ENCODE measurements at regions not wholly inside any gene's neighbourhood (a gene's known extent, or its start where the extent isn't known, plus 50 kb on each side); places are given as distances from the start of the nearest gene placed in this dataset.

- Histone ChIP-seq H3K4me3 (no peak overlapping the region), H4K20me1 (replicated peaks; ENCODE audit: control insufficient read depth, insufficient read depth, low read length) (no peaks in the 10 kb centered on the region), H3K4me2 (ENCODE audit: insufficient read depth, low read length) (no peak overlapping the region), H3K4me1 (replicated peaks in 1 of 2; ENCODE audit: control insufficient read depth in 2 of 2, insufficient read depth in 2 of 2, low read length in 2 of 2) (no peaks in the 10 kb centered on the region), H3K79me2 (ENCODE audit: control insufficient read depth, insufficient read depth, low read length) (no peaks in the 10 kb centered on the region), H3K9me3 (replicated peaks; ENCODE audit: control insufficient read depth, insufficient read depth, low read depth, low read length) (no peaks in the 10 kb centered on the region), H3K9me1 (ENCODE audit: control insufficient read depth, insufficient read depth, low read length) (no peaks in the 10 kb centered on the region), H2AFZ (ENCODE audit: low read depth, low read length) (no peak overlapping the region), H3K9ac (ENCODE audit: insufficient read depth in 1 of 2, low read depth in 2 of 2, low read length in 2 of 2) (no peak overlapping the region), H3K27me3 (ENCODE audit: control insufficient read depth in 2 of 2, insufficient read depth in 2 of 2, low read length in 2 of 2) (no peaks in the 10 kb centered on the region), H3K27ac (ENCODE audit: extremely low read depth, low read depth, low read length) (no peak overlapping the region), H3K36me3 (ENCODE audit: control insufficient read depth, insufficient read depth, low read length) (no peaks in the 10 kb centered on the region)
- intact Hi-C loops (cut with micrococcal nuclease) (no loop called here), in situ Hi-C loops (cut with MboI) (no loop called here)
- FAIRE-seq = no peak
- no peak for ATAC-seq
- BruUV-seq (replicated peaks) = no TSS peak
- DNase-seq (ENCODE audit: extremely low read depth in 1 of 4, low spot score in 3 of 4) = no peak
- 0% methylated on average over 2 of the region's 2 CpGs for WGBS (ENCODE audit: insufficient coverage, low coverage, missing lambda C conversion rate)
- ChIA-PET POLR2A (no interaction called here), CTCF (ENCODE audit: low intra/inter-chr PET ratio) (no interaction called here)
- no peak for TF ChIP-seq RBM22 (IDR thresholded peaks at IDR 0.05; ENCODE audit: low read depth, low read length, poor library complexity, severe bottlenecking)
- TF ChIP-seq ARID3B (CRISPR knock-in tag; IDR thresholded peaks at IDR 0.05; ENCODE audit: borderline replicate concordance) = no peak
- no peak for TF ChIP-seq CBFA2T2 (conservative IDR thresholded peaks at IDR 0.05)
- TF ChIP-seq HDAC8 (tag; IDR thresholded peaks at IDR 0.05) = no peak
- no peak for TF ChIP-seq EZH2 (IDR thresholded peaks at IDR 0.05; ENCODE audit: borderline replicate concordance, low read depth, low read length)
- no peak for TF ChIP-seq SPI1 (IDR thresholded peaks at IDR 0.05; ENCODE audit: borderline replicate concordance, low read depth, low read length)
- TF ChIP-seq ZNF133 (CRISPR knock-in tag; IDR thresholded peaks at IDR 0.05) = no peak
- TF ChIP-seq JUND (IDR thresholded peaks at IDR 0.05; ENCODE audit: borderline replicate concordance, low read depth, low read length) = no peak
- no peak for TF ChIP-seq JUND (tag; IDR thresholded peaks at IDR 0.05; ENCODE audit: borderline replicate concordance, low read depth, low read length)
- TF ChIP-seq HMG20A (CRISPR knock-in tag; conservative IDR thresholded peaks at IDR 0.05) = no peak
- no peak for TF ChIP-seq PKNOX1 (IDR thresholded peaks at IDR 0.05)
- no peak for TF ChIP-seq ZFP36 (IDR thresholded peaks at IDR 0.05; ENCODE audit: low read depth, low read length, partially characterized antibody)
- TF ChIP-seq UBTF (IDR thresholded peaks at IDR 0.05; ENCODE audit: borderline replicate concordance in 1 of 2, low read depth in 2 of 2, low read length in 2 of 2) = no peak
- TF ChIP-seq HMGXB4 (CRISPR knock-in tag; IDR thresholded peaks at IDR 0.05) = no peak
Observed at GRCh38 chr21:15415541-15416261, 314.1 kb upstream of the USP25 start.
